Stromal cell of bone marrow (primary cell): ENCODE measurements at regions not wholly inside any gene's neighbourhood (a gene's known extent, or its start where the extent isn't known, plus 50 kb on each side); places are given as distances from the start of the nearest gene placed in this dataset.
"Not testable (repeated sequence)": the region's sequence is repeated elsewhere in the genome, so short reads cannot be mapped to it uniquely, and the experiment has no call there.

Experiments used
- DNase-seq: peaks from one replicate; pipeline ENCODE4 v3.0.0-alpha.2; 2012; ENCODE audit warnings: low read depth

GRCh38 chr2:156779416-156780120 lies 343.4 kb downstream of the GPD2 start:
- DNase-seq = no peak

GRCh38 chr2:156781677-156782076 lies 345.5 kb downstream of the GPD2 start:
- DNase-seq = not testable (repeated sequence)

- no peak for DNase-seq
These were observed 348.0 kb downstream of the GPD2 start for GRCh38 chr2:156784020-156784701.

GRCh38 chr2:156787517-156787916 lies 351.3 kb downstream of the GPD2 start:
- DNase-seq = no peak

GRCh38 chr2:156790343-156791037 lies 354.3 kb downstream of the GPD2 start:
- DNase-seq = no peak

- no peak for DNase-seq
These were observed 356.2 kb downstream of the GPD2 start for GRCh38 chr2:156792242-156792840.

GRCh38 chr2:156797832-156798231 lies 361.7 kb downstream of the GPD2 start:
- DNase-seq = no peak

- no peak for DNase-seq
These were observed 364.0 kb downstream of the GPD2 start for GRCh38 chr2:156800065-156800653.

GRCh38 chr2:156800781-156801361 lies 364.7 kb downstream of the GPD2 start:
- peak; percentile 5 for DNase-seq

GRCh38 chr2:156803243-156803642 lies 367.1 kb downstream of the GPD2 start:
- DNase-seq = no peak

- no peak for DNase-seq
These were observed 367.8 kb downstream of the GPD2 start for GRCh38 chr2:156803967-156804366.

- no peak for DNase-seq
These were observed 373.9 kb downstream of the GPD2 start for GRCh38 chr2:156810094-156810493.

GRCh38 chr2:156812496-156812895 lies 376.3 kb downstream of the GPD2 start:
- no peak for DNase-seq

- DNase-seq = no peak
These were observed 381.3 kb downstream of the GPD2 start for GRCh38 chr2:156817430-156817829.

GRCh38 chr2:156818221-156818620 lies 382.0 kb downstream of the GPD2 start:
- no peak for DNase-seq

GRCh38 chr2:156818944-156819343 lies 382.8 kb downstream of the GPD2 start:
- DNase-seq = peak; percentile 13

GRCh38 chr2:156826341-156826933 lies 390.3 kb downstream of the GPD2 start:
- DNase-seq = peak; percentile 53

GRCh38 chr2:156834431-156834830 lies 398.3 kb downstream of the GPD2 start:
- no peak for DNase-seq

GRCh38 chr2:156837635-156838370 lies 401.6 kb downstream of the GPD2 start:
- DNase-seq = no peak

GRCh38 chr2:156841321-156841720 lies 405.1 kb downstream of the GPD2 start:
- no peak for DNase-seq
